Astrocyte of the spinal cord (primary cell): ENCODE measurements at regions not wholly inside any gene's neighbourhood (a gene's known extent, or its start where the extent isn't known, plus 50 kb on each side); places are given as distances from the start of the nearest gene placed in this dataset.

Experiments used
- DNase-seq: peaks from one replicate; pipeline ENCODE4 v3.0.0; 2011; ENCODE audit warnings: low read depth, low spot score
- H3K4me3 ChIP-seq: 2 replicates; pipeline ENCODE4 v1.5.1; 2011; ENCODE audit warnings: low read depth, mild to moderate bottlenecking, low read length, moderate library complexity
- in situ Hi-C: cut with HindIII; loops from 2 replicates; pipeline ENCODE4 v1.10.0; 2017; ENCODE audit warnings: low sequenced_read_pairs
- TF ChIP-seq, protein P1 (sequence below): IDR thresholded peaks from 2 replicates; pipeline ENCODE4 v1.5.1; 2012; ENCODE audit warnings: low read depth, mild to moderate bottlenecking, low read length, inconsistent platforms

- in situ Hi-C loops, result no loop called here
- H3K4me3 ChIP-seq, result no peak overlapping the region
- TF ChIP-seq, protein P1, sequence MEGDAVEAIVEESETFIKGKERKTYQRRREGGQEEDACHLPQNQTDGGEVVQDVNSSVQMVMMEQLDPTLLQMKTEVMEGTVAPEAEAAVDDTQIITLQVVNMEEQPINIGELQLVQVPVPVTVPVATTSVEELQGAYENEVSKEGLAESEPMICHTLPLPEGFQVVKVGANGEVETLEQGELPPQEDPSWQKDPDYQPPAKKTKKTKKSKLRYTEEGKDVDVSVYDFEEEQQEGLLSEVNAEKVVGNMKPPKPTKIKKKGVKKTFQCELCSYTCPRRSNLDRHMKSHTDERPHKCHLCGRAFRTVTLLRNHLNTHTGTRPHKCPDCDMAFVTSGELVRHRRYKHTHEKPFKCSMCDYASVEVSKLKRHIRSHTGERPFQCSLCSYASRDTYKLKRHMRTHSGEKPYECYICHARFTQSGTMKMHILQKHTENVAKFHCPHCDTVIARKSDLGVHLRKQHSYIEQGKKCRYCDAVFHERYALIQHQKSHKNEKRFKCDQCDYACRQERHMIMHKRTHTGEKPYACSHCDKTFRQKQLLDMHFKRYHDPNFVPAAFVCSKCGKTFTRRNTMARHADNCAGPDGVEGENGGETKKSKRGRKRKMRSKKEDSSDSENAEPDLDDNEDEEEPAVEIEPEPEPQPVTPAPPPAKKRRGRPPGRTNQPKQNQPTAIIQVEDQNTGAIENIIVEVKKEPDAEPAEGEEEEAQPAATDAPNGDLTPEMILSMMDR, result no peak
- no peak for DNase-seq
Observed at GRCh38 chr16:13435415-13435814, 484.5 kb upstream of the ERCC4 start.

- in situ Hi-C loops, result no loop called here
- DNase-seq, result no peak
Observed at GRCh38 chr16:13435873-13436474, 484.0 kb upstream of the ERCC4 start.

GRCh38 chr16:13436641-13437412, 483.1 kb upstream of the ERCC4 start:
- TF ChIP-seq, protein P1, result no peak
- peak; percentile 42 for DNase-seq
- H3K4me3 ChIP-seq, result no peak overlapping the region
- in situ Hi-C loops, result no loop called here

More at GRCh38 chr16:13435873-13436474, 484.0 kb upstream of the ERCC4 start:
- no peak overlapping the region for H3K4me3 ChIP-seq
- TF ChIP-seq, protein P1, result no peak

DNA sequence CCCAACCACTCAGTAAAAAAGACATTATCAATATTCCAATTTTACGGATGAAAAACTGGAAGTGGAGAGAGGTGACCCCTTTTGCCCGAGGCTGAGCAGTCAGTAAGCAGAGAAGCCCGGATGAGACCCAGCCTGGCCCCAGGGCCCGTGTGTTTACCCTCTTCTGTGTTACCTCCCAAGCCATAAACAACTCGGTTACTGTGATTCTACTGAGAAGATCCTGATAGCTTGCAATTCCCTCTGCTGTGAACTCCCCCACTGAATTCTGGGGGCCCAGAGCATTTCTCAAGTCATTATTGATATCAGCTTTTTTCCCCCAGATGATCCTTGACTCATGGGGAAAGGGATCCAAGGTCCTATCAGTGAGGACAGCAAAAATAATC, 482.6 kb upstream of the ERCC4 start:
- TF ChIP-seq, protein P1, result no peak
- in situ Hi-C loops, result no loop called here
- no peak overlapping the region for H3K4me3 ChIP-seq
- DNase-seq, result no peak

DNA sequence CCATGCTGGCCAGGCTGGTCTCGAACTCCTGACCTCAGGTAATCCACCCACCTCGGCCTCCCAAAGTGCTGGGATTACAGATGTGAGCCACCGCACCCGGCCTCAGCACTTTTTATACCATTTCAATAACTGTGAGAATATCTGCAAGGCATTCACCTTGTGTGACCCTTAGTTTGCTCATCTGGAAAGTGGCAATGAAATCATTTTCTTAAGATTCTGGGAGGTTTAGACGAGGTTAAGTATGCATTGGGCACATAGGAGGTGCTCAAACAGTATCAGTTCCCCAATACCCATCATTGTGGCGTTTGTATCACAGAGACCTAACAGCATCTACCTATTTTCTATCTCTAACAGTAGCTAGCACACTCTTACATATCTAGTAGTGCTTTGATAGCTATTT, 481.9 kb upstream of the ERCC4 start:
- in situ Hi-C loops, result no loop called here
- DNase-seq, result no peak
- H3K4me3 ChIP-seq, result no peak overlapping the region
- TF ChIP-seq, protein P1, result no peak

GRCh38 chr16:13439766-13440165, 480.2 kb upstream of the ERCC4 start:
- no peak for DNase-seq
- H3K4me3 ChIP-seq, result no peak overlapping the region
- in situ Hi-C loops, result no loop called here
- TF ChIP-seq, protein P1, result no peak
